T-helper 9 cell (primary cell): ENCODE measurements at regions not wholly inside any gene's neighbourhood (a gene's known extent, or its start where the extent isn't known, plus 50 kb on each side); places are given as distances from the start of the nearest gene placed in this dataset.

Source experiments
- DNase-seq: peaks from one replicate; pipeline ENCODE4 v3.0.0-alpha.2; 2020

DNA sequence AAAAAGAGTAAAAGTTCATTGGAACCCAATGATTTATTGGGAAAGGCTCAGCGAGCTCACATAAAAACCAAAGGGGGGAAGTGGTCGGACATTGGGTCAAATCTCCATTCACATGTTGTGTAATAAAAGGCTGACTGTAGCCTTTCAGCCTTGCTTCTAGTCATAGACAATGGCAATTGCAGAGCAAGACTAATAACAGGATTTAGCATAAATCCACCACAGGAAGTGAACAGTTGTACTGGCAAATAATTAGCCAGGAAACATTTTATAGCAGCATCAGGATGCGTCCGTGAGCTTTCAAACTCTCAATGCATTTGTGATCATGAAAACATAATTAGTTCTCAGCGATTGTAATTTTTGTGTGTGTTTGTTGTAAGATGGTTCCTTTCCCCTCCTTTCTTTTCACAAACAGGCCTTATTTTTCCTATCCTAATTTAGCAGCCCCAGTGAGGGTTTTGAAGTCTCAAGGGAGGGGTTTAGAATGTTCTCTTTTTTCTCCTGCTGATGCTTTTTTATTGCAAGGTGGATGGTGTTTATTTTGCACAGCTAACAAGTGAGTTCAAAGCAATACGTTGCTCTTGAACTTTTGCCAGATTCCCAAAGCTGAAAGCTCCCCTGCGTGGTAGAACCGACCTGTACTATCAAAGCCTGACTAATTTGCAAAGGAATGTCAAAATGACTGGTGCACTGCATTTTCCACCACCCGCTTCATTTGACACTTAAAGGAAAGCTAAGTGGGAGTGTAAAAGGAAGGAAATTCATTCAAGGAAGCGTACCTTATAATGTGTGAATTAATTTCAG, 105.6 kb downstream of the SPRY2 start:
- DNase-seq: no peak

DNA sequence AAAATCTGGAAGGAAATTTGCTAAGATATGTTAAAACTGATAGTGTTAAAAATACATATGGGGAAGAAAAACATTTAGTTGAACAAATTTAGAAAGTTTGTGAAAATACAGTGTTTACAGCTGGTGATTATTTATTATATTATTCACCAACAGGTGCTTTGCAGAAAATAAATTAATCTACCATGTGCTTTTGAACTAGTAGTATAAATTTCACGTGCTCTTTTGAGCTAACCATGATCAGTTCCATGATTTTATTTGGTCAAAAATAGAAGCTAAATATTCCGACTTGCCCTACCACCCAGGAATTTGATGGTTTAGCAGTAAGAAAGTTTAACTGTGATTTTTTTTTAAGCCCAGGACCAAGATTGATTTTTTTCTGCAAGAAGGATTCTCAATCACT, 113.3 kb downstream of the SPRY2 start:
- DNase-seq: no peak

DNA sequence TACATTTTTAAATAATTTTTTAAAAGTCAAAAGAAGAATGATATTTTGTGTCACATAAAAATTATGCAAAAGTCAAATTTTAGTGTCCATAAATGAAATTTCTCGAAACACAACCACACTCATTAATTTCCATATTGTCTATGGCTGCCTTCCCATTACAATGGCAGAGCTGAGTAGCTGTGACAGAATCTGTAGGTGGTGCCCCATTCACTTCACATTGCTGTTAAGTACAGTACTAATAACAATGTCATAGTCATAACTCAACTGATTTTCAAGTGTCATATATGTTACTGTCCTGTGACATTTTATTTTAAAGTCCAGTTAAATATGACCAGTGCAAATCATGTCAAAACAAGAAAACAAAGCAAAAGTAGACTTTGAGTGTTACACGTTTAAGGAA, 114.3 kb downstream of the SPRY2 start:
- DNase-seq: no peak

DNA sequence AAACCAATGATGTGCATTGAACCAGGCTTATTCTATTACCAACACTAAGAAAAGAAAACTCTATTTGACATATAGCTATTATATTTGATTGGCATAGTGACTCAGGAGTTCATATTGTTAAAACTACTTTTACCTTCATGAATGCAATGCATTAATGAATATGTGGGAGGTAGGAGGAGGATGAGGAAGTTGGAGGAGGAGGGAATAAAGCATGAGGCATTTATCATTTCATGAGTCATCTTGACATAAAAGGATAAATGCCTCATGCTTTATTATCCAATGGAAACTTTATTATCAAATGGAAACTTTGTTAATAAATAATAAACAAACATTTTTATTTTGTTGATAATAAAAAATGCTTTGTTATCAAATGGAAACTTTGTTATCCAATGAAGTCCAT, 116.5 kb downstream of the SPRY2 start:
- DNase-seq: no peak

DNA sequence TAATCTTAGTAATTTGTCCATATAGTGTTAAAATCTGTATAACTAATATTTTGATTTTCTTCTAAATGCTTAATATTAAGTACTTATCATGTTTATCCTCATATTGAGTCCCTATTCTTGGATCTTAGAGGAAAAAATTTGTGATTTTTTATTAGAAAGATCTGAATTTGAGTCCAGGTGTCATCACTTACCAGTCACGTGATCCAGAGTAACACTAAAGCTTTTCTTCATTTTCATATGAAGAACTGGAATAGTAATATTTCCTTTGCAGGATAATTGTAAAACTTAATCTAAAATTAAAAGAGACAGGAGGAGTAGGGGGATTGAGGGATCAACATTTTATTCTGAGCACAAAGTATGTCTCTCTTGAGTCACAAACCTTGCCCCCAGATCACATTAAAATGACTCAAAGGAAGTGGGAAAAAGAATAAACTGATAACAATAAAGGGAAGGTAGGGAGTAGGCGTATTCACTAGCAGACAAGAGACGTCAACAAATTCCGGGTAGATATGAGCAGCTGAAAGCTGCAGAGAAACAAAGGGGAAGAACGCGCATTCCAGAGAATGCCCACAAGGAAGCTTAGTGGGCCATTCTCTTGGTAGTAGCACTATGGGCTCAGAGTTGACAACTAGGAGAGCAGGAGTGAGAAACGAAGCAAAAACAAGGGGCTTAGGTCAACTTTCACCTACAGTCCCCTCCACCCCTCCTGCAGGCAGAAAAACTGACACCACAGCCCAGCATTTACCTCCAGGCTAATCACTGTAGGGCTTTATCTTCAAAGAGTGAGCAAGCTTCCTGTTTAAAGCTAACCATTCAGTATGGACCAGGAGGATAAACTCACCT, 123.1 kb downstream of the SPRY2 start:
- DNase-seq: no peak

DNA sequence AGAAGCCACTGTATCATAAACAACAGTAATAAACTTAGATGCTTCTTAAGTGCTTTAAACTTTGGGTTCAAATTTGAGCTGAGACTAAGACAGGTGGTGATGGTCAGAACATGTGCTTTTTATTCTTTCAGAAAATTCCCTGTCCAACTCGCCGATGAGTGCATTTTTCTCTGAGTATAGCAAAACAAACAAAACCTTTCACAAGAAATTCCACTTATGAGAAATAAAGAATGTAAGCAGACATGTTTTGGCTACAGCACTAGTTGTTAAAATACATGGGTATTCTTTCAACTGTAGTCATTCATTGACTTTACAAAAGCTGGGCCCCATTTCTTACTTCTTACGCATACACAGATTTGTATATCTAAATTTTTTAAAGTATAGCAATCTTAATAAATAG, 125.6 kb downstream of the SPRY2 start:
- DNase-seq: no peak

DNA sequence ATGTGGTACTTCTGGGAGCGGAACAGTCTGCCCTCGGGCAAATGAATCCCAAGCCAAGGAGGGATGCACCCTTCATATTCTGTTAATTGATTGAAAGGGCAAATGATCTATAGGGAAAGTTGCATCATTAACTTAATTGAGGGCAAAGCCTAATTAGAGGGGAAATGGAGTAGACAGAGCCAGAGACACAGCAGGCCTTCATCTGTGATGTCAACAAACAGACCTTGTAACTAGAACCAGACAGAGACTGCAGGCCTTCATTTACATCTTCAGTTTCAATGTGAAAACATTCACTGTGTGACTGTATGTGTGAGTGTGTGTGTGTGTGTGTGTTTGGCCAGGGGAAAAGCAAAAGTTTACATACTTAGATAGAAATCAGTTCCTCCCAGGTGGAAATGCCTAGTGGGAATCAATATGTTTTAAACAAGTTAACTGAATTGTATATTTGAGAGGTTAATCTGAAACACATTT, 126.4 kb downstream of the SPRY2 start:
- no peak for DNase-seq

DNA sequence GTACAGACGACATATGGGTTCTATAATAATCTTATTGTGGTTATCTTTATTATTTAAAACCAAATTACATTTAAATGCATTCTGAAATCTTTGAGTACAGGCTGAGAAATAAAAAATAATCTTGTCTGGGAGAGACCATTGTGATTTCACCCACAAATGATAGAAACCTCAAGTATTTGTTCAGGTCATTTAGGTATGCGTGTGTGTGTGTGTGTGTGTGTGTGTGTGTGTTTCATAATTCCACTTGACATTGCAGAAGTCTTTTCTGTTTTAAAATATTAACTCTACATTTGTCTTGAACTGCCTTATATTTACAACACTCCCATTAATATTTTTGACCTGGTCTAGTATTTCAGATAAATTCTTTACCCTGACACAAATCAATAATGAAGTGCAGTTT, 126.9 kb downstream of the SPRY2 start:
- no peak for DNase-seq

DNA sequence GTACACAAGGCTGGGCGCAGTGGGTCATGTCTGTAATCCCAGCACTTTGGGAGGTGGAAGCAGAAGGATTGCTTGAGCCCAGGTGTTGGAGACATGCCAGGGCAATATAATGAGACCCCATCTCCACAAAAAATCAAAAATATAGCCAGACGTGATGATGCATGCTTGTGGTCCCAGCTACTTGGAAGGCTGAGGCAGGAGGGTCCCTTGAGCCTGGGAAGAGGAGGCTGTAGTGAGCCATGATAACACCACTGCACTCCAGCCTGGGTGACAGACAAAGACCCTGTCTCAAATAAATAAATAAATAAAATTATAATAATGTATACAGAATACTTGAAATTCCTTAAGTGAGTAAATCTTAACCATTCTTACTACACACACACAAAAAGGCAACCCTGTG, 127.7 kb downstream of the SPRY2 start:
- DNase-seq: no peak

DNA sequence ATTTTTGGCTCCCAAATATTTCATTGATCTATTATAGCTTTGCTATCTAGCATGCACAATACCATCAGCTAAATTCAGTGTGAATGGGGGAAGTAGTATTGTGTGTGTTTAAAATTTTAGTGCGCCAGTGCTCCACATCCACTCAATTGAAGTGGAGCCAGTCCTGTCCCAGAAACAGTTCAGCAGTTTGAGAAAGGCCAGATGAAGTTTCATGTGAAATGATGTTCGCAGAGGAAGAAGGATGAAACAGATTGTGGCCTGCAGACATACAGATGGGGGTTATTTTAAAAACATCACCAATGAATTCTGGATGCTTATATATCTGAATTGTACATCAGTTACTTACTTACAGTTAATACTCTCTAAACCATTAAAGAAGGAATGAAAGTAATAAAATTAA, 129.4 kb downstream of the SPRY2 start:
- DNase-seq: no peak

DNA sequence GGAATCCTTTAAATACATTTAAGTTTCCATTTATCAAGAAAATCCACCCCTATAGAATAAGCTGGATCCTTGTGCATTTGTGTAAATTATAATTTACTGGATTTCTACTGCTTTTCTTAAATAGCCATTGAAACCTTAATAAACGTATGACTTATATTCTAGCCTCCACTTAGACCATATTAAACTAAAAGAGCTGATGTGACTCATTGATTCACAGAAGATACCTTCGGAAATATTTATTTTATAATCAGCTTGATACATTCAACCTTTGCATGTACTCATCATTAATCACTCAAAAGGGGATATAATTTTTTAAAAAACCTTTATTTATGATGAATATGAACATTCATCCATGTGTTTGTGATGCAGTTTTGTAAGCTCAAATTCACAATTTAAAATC, 136.3 kb downstream of the SPRY2 start:
- no peak for DNase-seq

DNA sequence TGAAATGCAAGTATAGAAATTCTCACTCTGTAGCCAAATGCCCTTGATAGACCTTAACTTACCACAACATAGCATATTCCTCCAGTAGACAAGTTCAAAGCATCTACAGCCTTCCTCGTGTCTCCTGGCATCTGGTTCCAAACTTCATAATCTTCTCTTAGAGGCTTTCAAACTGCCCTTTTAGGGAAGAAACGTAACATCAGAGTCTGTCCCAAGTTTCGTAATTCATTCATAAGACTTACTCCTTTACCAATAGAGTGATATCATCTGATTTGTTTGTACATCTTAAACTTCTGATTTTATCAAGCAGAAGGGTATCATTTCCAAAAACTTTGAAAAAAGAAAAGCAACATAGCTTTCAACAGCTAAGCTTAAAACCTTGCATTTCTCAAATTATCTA, 137.4 kb downstream of the SPRY2 start:
- no peak for DNase-seq

DNA sequence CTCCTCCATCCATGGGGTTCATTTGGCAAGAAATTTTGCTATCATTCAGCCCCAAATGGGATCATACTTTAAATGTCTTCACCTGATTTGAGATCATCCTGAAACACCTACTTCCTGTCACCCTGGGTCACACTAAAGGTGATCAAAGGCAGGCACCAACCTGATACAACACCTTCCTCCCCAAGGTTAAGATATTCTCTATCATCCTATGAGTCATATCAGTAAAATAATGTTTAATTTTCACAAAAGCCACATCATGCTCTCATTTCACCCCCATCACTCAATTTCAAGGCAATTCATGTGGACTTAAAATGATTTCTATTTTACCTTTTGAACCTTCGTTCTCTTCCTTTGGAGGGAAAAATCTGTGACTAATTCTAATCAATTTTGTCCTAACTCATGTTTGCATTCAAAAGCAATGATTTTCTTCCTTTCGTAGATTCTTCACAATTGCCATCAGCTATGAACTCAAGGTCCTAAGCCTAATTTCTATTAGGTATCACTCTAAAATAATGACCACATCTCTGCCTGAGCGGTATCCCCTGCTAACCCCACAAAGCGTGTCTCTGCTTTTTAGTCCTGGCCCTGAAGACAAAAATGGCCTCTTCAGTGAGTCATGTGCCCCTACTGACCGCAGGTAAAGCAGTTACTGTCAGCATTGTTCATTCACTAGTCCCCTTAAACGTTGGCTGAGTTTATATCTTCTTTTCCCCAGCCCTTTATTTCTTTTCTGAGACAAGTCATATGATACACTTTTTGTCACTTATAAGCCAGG, 139.0 kb downstream of the SPRY2 start:
- DNase-seq: no peak

DNA sequence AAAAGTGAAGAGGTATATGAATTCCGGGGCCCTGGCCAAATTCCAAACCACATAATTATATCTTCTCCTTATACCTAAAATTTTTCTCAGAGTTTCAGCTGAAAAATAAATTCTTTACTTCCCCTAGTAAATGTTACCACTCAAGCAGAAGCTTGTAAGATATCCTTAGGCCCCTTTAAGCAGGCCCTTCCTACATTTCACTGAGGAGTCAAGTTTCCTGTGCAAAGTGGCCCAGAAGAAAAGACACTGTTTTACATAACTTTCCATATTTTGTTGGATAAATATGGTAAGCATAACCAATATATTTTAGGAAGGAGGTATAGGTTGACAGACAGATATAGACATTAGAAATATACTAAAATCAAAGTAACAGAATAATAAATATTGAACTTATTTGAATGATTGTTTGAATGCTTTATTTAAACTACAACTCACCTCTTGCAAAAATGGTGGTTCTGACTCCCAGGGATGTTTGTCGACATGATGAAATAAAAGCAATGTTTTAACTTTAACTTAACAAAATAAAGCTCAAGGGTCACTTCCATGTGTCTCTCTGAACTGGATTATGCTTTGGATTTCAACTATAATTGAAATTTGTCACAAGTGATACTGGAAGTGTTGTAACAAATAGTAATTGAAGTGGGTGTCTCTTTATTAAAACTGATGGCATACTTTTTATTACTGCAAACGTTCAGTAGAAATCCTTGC, 141.2 kb downstream of the SPRY2 start:
- DNase-seq: no peak

DNA sequence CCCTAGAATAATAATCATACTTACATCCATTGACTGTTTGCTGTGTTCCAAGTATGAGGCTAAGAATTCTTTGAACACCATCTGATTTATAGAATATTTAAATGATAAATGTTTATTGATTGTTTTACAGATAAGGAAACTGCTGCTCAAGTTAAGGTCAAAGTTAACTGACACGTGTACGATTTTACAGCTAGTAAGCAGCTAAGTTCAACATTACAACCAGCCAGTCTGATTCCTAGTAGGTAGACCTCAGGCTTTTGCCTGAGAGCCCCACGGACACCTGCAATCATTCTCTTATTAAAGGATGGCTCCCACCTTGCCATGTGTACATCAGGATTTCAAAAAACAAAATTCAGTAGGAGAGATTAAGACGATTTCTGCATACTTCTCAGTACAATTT, 141.9 kb downstream of the SPRY2 start:
- DNase-seq: no peak

DNA sequence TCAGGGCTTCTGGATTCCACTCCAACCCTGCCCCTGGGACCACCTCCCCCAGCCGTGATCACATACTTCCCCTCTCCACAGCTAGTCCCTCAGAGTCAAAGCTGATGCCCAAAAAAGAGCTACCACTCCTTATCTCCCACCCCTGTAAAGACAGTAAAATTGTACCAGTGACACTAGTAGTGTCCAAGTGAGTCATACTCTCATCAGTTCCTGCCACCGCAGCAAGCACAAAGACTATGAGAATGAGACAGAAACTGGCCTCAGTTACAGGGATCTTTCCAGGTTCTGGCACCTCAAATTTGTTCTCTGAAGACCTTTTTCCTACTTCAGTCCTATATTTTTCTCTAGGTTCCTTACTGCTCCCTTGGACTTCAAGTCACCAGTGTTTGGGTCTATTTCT, 144.2 kb downstream of the SPRY2 start:
- DNase-seq: no peak

DNA sequence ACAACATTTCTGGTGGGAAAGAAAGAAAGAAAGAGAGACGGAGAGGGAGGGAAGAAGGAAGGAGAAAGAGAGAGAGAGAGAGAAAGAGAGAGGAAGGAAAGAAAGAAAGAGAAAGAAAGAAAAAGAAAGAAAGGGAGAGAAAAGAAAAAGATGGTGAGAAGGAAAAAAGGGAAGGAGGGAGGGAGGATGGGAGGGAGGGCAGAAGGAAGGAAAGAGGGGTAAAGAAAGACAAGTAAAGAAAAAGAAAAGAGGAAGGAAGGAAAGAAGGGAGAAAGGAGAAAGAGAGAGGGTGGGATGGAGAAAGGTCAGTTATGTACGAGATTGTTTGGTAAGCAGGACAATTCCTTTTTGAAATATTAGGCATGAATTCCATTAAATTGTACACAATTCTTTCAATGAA, 145.3 kb downstream of the SPRY2 start:
- no peak for DNase-seq

DNA sequence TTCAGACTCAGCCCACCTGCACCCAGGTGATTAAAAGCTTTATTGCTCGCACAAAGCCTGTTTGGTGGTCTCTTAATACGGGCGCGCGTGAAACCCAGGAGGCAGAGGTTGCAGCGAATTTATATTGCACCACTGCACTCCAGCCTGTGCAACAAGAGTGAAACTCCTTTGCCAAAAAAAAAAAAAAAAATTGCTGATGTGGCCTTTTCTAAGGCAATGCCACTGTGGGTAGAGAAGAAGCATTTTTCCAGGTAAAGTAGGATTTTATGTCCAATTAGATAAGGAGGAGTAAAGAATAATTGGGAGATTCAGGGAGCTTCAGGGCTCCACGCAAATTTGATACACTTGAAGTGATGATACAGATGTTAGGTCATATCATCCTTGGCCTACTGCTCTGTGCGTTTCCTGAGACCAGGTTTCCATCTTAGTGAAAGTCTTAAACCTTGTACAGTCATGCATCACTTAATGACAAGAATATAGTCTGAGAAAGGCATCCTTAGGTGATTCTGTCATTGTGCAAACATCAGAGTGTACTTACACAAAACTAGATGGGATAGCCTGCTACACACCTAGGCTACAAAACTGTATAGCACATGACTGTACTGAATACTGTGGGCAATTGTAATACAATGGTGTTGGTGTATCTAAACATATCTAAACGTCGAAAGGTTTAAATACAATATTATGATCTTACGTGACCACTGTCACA, 150.9 kb downstream of the SPRY2 start:
- DNase-seq: no peak

DNA sequence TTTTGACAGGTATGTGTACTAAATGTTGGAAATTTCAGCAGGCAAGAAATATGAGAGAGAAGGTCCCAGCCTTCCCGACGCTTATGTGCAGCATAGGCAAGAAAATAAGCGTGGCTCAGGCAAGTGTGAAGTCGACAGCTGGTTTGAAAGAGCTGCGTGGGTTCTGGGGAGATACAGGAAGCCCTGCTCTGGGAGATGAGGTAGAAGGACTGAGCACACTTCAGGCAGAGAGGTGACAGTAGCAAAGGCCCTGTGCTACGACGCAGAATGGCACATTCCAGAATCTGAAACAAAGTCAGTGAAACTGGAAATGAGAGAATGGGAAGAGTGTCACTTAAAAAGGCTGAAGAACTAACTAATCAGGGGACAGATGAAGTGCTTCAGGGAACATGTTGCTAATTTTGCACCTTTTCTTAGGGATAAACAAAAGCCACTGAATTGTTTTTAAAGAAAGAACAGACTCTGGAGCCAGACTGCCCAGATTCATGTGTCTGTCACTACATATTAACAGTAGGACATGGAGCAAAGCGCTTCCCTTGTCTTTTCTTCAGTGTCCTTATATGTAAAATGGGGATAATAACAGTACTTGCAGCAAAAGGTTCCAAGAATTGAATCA, 160.1 kb downstream of the SPRY2 start:
- DNase-seq: no peak

DNA sequence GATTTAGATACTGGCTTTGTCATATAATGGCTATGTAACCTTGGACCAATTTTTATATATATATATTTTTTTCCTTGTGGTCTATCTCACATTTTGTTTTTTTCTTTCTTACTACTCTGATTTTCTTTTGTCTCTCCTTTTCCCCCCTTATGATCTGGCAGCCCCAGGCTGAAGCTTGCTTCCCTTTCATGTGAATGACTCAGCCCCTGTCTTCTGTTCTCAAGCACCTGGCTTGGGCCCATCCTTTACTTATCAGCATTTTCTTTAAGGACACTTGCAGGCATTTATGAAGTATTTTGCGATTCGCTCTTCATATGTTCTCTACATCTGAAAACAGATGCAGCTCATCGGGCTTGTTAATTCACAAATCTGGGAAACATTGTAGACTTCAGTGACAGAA, 163.6 kb downstream of the SPRY2 start:
- no peak for DNase-seq

DNA sequence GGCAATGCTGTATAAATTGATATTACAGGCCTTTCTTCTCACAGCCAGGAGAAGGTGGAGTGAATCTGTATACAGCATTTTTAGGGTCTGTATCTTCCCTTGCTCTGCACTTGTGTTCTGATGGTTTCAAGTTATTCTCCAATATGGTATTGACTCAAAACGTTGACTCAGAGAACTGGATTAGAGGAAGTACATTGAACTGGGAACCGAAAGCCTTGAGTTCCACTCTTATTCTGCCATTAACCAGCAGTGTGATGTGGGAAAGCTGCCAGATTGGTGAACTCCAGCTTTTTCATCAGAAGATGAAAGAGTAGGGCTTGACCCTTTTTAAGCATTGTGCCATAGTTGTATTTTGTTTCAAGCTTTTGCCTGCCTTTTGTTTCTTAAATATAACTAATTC, 167.7 kb downstream of the SPRY2 start:
- DNase-seq: no peak

DNA sequence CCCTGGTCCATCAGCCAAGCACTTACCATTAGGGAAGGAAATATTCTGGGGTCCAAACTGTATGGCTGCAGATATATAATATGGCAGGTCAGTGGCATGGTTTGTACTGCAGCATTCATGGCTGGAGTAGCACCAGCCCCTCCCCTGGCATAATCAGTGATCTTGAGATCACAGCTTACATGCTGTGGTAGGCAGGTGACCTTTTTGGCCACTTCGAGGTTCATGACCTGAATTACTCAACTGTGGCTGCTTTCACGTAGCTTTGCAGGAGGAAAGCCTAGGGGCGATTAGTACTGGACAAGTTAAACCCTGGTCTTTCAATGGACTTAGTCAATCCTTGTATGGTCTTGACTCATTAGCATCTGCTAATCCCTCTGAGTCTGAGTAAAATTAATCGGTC, 169.8 kb downstream of the SPRY2 start:
- DNase-seq: no peak
